ENCODE measurements at regions not wholly inside any gene's neighbourhood (a gene's known extent, or its start where the extent isn't known, plus 50 kb on each side); places are given as distances from the start of the nearest gene placed in this dataset.

DNA sequence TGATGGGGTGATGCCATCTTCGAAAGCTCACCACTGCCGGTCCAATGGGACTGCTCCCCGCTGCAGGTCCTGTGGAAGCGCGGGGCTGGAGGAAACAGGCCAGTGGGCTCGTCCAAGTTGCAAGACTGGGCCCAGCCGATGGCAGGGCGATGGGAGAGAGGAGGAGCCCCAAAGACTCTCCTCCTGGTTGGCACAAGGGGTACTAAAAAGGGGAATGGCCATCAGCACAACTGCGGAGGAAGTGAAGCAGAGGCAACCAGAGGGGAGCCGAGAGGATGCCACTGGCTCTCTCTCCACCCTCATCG is 357.1 kb downstream of the SHANK2 start:
- no peak overlapping the region for H3K14ac ChIP-seq (ENCODE audit: insufficient read depth, low read length)
- no peak overlapping the region for H3K18ac ChIP-seq (ENCODE audit: insufficient read length, low read depth, low read length)
- DNase-seq, result no peak
- H4K91ac ChIP-seq (ENCODE audit: insufficient read length, low read depth, low read length), result no peak overlapping the region
- peaks cover 12 to 17% of the 10 kb centered on the region in 2 experiments for H3K4me1 Mint-ChIP-seq
- H3K4me1 ChIP-seq (ENCODE audit: insufficient read depth, low read length), result no peaks in the 10 kb centered on the region
- no peak overlapping the region for H3K4me3 Mint-ChIP-seq
- no peak overlapping the region for H4K8ac ChIP-seq (replicated peaks; ENCODE audit: insufficient read length, low read depth, low read length)
- H2AK5ac ChIP-seq (ENCODE audit: insufficient read length, low read length), result no peak overlapping the region
- H4K20me1 ChIP-seq (ENCODE audit: control insufficient read depth, insufficient read depth, insufficient read length), result no peaks in the 10 kb centered on the region
- TF ChIP-seq, protein P1, sequence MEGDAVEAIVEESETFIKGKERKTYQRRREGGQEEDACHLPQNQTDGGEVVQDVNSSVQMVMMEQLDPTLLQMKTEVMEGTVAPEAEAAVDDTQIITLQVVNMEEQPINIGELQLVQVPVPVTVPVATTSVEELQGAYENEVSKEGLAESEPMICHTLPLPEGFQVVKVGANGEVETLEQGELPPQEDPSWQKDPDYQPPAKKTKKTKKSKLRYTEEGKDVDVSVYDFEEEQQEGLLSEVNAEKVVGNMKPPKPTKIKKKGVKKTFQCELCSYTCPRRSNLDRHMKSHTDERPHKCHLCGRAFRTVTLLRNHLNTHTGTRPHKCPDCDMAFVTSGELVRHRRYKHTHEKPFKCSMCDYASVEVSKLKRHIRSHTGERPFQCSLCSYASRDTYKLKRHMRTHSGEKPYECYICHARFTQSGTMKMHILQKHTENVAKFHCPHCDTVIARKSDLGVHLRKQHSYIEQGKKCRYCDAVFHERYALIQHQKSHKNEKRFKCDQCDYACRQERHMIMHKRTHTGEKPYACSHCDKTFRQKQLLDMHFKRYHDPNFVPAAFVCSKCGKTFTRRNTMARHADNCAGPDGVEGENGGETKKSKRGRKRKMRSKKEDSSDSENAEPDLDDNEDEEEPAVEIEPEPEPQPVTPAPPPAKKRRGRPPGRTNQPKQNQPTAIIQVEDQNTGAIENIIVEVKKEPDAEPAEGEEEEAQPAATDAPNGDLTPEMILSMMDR (conservative IDR thresholded peaks at IDR 0.05), result no peak
- H2BK15ac ChIP-seq (ENCODE audit: low read depth, low read length), result no peak overlapping the region
- no peak overlapping the region for H2BK12ac ChIP-seq (ENCODE audit: insufficient read length, low read depth, low read length)
- H3K27me3 ChIP-seq (ENCODE audit: insufficient read depth, low read length), result no peaks in the 10 kb centered on the region
- H2AFZ ChIP-seq (ENCODE audit: low read length), result no peak overlapping the region
- H3K27ac ChIP-seq (ENCODE audit: insufficient read length, low read depth, low read length), result no peak overlapping the region
- peaks cover 14 to 25% (median 15%) of the 10 kb centered on the region in 3 experiments; a peak in 6 of 7 replicates for H3K36me3 Mint-ChIP-seq (ENCODE audit: insufficient read depth in 1 of 3, low read depth in 3 of 3)
- no peak overlapping the region for H3K23ac ChIP-seq (ENCODE audit: insufficient read length, low read depth, low read length)
- H3K27ac Mint-ChIP-seq, result no peak overlapping the region
- H3K9ac ChIP-seq (ENCODE audit: extremely low read depth, insufficient read length, low read length), result no peak overlapping the region
- H3K9me3 Mint-ChIP-seq, result peaks cover 17 to 18% of the 10 kb centered on the region in 2 experiments
- WGBS (ENCODE audit: extremely low coverage, insufficient read length, low lambda C conversion rate), result no CpG with 5 or more reads among the region's 11 CpGs
- no peaks in the 10 kb centered on the region for H3K27me3 Mint-ChIP-seq (ENCODE audit: low read depth)
- no peaks in the 10 kb centered on the region for H3K23me2 ChIP-seq (ENCODE audit: insufficient read length, low read depth, low read length, poor library complexity, severe bottlenecking)
- no peaks in the 10 kb centered on the region for H3K79me2 ChIP-seq (ENCODE audit: insufficient read depth, low read length)
- H4K5ac ChIP-seq (ENCODE audit: insufficient read length, low read depth, low read length), result no peak overlapping the region
- H2BK120ac ChIP-seq (ENCODE audit: low read depth, low read length, poor library complexity, severe bottlenecking), result no peak overlapping the region
- no peak overlapping the region for H2BK5ac ChIP-seq (ENCODE audit: insufficient read length, low read length)
- no peaks in the 10 kb centered on the region for H3K9me3 ChIP-seq (ENCODE audit: control insufficient read depth, low read depth, low read length)
- H2BK20ac ChIP-seq (ENCODE audit: low read depth, low read length, poor library complexity, severe bottlenecking), result no peak overlapping the region
- no peak overlapping the region for H3K4me2 ChIP-seq (ENCODE audit: insufficient read depth, insufficient read length, low read length)
- no peaks in the 10 kb centered on the region for H3K79me1 ChIP-seq (ENCODE audit: insufficient read depth, low read depth, low read length, poor library complexity, severe bottlenecking)
- H3K56ac ChIP-seq (ENCODE audit: insufficient read length, low read depth, low read length), result no peak overlapping the region
- no peak overlapping the region for H3T11ph ChIP-seq (ENCODE audit: low read length)
- no peak overlapping the region for H3K4ac ChIP-seq (ENCODE audit: low read depth, low read length)
